NOMO-1 treated with dmso at 0.1 percent for 144 hours (cell line): ENCODE measurements at regions not wholly inside any gene's neighbourhood (a gene's known extent, or its start where the extent isn't known, plus 50 kb on each side); places are given as distances from the start of the nearest gene placed in this dataset.

ENCODE experiments used
- DNase-seq: peaks from one replicate; lab custom pipeline; 2025; ENCODE audit not compliant: unreplicated experiment; lab: John Stamatoyannopoulos, UW

DNA sequence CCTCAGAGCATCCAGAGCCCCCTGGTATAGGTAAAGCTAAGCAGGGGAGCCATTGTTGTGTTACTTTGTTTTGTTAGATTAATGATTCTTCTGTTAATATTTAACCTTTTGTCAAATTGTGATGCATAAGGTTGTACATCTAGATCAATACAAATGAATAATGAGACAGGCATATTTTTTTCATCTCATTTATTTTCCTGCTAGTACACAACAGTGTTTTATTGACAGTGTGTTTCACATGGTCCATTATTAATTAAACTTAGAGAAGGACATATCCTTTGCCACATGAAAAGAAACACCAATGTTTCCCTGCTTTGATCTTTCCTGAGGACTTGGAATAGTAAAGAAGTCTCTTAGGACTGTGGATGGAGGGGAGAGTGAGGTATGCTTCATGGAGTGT, 543.6 kb upstream of the CFAP20DC start:
- no peak for DNase-seq

DNA sequence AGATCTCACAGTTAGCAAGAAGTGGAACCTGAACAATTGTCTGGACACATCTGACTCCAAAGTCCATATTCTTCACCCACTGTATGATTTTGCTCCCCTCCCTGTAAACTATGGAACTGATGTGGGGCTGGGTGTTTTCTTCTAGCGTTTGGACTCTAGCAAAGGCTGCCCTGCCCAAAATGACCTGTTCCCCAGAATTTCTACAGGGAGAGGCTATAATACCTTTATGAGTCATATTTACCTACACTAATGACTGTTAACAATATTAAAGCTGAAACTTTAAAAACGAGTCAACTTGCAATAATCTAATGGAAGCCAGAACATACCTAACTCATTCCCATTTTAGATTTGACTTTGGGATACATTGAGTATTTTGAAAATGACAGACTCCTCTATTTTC, 531.2 kb upstream of the CFAP20DC start:
- DNase-seq: no peak

DNA sequence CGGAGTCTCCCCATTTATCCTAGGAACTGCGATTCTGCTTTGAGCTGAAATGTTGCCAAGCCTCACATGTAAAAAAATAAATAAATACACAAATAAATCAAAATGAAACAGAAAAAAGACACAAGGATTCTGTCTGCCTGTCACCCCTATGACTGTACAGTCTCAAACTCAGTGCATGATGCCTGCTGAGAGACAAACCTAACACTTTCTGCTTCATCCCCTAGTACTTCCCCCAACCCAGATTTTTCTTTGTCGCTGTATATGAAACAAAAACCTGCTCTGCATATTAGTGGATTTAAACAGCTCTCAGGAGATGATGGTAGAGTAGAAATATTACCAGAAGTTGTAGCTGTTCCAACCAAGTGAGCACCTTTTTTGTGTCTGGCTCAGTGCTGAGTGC, 530.7 kb upstream of the CFAP20DC start:
- no peak for DNase-seq

DNA sequence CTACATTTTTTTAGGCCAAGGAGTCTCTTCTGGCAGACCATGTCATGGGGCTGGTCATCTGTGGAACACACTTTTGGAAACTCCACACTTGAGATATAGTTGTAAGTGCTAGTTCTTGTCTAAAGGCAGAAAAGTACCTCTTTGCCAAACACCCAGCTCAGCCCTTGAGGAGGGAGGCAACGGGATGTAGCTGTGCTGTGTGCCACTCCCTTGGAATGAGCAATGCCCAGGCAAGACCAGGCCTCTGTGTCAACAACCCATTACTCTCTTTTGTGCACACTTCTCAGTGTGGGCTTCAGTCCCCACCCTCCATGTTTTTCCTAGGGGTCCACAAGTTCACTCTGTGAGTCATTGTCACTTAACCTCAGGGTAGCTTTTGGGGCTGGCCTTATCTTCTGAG, 528.3 kb upstream of the CFAP20DC start:
- no peak for DNase-seq

DNA sequence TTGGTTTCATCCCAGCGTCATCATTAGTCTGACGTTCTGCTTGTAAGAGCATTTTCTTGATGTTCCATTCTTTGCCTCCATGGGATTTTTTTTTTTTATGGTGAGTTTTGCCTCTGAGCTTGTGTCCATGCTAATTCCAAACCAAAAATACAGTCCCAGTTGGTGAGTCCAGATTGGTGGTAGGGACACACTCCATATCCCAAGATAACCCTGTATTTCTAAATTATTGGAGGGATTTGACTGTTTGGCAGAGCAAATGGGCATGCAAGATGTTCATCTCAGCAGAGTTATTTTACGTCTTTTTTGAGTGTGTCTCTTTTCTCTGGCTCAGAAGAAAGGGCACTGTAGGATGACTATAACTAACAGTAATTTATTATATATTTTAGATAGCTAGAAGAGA, 526.8 kb upstream of the CFAP20DC start:
- no peak for DNase-seq

DNA sequence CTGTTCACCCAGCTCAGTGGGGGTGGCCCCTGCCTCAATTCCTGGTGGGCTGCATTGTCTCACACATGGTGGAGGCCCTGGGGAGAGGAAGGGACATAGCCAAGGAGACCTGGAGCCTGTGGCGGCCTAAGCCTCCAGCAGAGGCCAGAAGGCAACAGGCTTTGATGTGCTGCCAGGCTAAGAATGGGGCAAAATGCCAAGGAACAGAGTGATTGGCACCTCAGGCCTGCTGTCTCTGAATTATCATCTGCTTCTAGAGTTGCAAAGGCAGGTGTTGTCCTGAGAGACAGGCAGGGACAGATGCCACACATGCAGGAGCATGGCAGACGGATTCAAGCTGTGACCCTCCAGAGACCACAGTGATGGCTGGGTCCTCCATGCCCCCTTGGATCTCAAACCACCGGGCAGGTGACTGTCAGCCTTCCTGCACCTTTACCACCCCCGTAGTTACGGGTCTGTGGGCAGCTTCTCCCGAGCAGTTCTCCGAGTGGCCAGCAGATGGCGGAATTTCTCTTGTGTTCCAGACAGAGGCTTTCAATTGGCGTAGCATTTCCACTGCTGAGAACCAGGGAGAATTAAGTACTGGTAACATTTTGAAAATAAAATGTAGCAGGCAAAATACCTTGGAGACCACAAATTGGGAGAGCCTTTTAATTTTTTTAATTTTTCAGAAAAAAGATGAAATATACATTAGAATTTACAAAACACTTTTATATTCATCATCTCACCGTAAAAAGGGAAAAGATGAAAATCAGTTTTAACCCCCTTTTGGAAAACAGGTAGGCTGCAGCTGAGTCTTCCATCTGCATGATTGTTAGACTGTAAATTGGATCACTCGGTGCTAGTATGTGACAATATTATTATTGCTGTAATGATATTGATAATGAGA, 525.5 kb upstream of the CFAP20DC start:
- peak; percentile 33 for DNase-seq

DNA sequence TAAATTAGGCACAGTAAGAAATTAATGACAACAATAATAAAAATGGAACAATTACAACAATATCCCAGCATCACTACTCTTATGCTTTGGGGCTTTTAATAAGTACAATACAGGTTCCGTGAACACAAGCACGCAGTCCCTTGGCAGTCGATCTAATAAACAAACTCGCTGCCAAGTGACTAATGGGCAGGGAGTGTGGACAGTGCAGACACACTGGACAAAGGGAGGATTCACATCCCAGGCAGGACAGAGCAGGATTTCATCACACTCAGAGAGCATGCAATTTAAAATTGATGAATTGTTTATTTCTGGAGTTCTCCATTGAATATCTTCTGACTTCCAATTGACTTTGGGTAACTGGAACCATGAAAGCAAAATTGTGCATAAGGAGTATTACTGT, 524.1 kb upstream of the CFAP20DC start:
- DNase-seq: no peak

DNA sequence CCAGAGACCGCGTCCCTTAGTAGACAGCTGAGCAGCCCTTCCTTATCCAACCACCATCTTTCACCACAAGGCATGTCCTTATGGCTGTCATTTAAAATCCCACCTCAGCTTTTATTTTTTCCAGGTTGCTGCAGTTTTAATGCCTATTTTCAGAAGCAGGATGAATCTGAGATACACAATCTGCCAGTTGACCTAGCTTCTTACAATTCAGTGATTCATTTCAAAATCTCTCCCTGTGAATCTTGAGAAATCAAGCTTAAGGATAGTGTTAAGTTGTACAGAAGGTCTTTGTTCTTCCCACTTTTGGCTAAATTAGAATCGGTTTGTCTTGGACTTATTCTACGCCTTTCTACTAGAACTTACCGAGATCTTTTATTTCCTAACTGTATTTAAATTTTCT, 522.3 kb upstream of the CFAP20DC start:
- DNase-seq: no peak

DNA sequence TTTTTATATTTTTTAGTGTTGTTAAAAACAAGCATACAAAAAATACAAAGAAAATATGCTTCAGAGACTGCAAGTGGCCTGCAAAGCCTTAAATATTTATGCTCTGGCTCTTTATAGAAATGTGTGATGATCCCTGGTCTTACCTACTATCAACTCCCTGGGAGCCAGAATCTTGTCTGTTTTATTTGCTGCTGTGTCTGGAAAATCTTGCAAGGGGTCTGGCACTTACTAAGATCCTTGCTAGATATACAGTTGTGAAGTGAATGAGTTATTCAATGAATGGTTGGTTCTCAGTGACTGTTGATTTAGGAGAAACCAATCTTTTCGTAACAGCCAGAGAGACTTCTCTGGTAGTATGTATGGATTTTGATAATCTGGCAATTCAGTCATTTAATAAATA, 521.0 kb upstream of the CFAP20DC start:
- DNase-seq: no peak

DNA sequence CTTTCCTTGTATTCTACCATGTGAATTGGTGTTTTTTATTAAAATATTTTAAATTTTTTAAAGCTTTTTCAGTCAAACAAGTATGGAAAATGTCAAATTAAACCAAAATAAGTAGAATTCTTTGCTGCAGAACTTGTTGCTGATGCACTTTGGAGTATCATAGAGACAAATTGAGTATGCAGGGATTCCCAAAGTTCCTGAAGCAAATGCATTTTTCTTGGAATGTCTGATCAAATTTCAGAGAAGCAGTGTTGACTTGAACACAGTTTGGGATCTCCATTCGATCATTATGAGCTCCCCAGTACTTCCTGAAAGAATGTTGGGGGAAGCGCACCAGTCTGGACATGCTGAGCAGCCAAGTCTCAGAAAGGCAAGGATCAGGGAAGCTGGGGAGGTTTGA, 517.8 kb upstream of the CFAP20DC start:
- DNase-seq: no peak

DNA sequence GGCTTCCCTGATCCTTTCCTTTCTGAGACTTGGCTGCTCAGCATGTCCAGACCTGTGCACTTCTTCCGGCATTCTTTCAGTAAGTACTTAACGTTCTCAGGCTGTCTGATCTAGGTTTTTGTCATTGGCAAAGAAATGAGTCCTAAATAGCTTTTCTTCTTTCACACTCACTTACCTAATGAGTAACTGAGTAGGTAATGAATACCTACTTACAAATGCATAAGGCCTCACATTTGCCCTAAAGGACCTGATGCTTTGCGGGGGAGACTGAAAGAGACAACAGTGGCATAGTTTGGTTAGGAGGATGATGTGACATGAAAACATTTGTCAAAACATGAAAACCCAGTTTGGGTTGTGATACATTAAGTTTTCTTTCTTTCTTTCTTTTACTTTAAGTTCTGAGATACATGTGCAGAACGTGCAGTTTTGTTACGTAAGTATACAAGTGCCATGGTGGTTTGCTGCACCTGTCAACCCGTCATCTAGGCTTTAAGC, 516.7 kb upstream of the CFAP20DC start:
- DNase-seq: no peak

DNA sequence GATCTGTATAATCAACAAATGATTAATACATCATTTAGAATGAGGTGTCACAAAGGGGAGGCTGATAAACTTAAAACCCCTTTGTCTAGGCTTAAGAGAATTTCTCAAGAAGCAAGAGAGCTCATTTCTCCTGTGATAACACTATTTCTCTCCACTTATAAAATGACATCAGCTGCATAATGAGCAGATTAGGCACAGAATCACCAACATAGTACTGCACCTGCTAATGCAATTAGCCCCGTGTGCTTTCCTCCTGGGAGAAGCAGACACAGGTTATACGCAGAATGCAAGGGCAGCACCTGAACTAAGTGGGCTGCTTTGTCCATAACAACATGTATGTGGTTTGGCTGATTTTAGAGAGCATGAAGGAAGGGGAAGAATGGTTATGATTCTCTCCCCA, 515.3 kb upstream of the CFAP20DC start:
- no peak for DNase-seq

DNA sequence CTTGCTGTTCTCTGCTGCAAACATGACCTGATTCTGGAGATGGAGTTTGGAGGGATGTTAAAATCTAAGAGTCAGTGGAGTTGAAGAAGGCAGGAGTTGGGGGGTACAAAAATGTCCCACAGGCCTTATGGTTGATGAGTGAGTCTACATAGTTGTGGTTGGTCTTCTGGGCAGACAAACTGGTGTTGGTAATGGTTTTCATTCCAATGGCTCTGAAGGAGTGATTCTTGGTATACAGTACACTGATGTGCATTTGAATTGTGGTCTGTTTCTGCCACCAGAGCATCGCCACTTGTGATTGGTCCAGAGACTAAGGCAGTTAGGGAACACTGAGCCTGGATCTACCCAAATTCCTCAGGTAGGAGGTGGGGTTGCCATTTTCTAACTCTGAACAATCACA, 514.1 kb upstream of the CFAP20DC start:
- DNase-seq: no peak

DNA sequence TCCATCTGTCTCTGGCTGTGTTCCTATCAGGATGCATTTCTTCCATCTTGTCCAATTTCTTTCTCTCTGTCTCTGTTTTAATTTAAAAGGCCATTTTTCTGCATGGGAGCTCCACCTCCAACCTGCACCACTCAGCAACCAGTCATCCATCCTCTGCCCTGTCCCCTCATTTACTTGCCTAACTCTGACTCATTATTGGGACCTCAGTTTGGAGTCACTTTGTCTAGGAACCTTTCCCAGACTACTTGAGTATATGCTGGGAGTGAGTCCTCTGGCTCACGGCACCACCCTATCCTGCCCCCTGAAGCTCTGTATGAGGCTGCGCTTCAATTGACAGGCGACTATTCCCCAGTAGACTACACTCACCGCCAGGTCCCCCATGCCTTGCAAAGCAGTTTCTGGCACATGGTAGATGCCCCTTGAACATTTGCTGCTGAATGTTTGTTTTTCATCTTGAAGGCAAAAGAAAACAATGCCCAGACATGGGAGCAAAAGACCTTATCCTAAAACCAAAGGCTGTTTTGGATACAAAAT, 513.3 kb upstream of the CFAP20DC start:
- DNase-seq: no peak

DNA sequence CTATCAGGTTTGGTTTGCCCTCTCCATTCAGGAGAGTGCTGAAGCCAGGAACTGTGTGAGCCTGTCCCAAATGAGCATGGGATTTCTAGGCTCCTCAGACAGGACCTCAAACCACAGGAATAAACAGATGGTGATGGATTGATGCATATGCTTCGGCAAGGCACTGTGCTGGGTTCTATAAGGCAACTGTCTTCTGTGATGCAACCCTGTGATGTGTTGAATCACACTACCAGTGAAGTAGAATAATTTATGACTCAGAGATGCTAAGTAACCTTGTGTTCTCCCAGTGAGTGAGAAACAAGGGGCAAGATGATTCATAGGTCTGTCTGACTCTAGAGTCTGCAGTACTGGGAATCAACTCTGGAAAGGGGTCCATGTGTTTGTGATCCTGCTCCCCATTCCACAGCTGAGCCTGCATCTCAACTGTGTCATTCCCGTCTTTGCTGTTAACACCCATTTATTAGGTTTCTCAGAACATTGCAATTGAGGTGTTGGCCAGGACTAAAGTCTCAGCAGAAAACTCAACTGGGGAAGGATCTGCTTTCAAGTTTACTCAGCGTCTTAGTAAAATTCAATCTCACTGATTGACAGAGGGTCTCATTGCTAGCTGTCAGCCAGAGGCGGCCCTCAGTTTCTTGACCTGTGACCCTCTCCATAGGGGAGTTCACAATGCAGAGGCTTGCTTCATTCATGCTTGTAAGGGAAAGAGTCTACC, 510.1 kb upstream of the CFAP20DC start:
- no peak for DNase-seq

DNA sequence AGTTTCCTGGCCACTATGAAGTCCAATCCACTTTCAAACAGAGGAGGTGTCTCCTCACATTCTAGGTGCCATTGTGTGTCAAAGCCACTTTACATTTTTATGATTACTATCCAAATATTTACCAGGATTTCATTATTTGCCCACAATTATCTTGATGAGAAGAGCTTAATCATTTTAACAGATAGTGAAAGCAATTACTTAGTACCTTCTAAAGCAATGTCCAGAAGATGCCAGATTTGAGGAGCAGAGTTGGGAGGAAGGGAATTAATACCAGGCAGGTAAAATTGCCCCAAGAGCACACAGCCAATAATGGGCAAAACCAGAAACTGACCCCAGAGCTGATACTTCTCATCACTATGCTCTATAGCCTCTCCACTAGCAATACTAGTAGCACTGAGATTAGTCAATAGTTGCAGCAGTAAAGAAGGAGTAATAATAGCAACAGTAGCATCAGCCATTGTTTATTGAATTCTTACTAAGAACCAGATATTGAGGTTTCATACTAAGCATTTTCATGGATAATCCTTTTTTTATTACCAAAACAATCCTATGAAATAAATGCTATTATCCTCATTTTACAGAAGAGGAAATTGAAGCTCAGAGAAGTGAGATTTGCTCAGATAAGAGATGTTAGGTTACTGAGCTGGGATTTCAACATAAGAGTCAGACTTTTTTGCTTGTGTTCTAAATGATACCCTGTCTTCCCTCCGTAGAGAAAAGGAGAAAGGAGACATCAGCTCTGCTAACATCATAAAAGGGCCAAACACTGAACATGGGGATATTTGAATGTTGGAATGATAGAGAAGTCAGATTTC, 509.3 kb upstream of the CFAP20DC start:
- DNase-seq: no peak

DNA sequence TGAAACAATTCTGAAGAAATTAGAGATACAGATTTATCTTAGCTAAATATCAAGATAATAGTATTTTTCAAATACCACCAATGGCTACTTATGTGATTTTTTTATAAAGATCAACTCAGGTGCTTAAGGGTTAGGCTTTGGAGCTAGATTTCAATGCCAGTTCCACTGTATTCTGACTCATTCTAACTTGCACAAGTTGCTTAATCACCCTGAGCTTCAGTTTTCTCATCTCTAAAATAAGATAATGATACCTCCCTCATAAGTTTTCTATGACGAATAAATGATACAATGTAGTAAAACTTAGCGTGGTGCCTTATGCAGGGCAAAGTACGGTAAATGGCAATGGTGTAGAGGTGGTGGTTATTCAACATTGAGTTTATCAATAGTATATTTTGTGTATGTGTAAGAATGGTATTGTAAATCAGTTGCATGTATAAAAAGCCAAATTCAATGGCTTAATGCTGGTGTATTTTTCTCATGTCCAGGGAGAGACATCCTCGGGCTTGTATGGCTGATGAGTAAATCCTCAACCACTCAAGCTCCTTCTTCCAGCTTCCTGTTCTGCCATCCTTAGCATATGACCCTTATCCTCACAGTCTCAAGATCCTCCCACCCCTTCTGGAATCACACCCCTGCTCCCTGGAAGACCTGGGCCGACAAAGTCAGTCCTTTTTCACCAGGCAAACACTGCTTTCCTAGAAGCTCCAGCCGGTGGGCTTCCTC, 505.9 kb upstream of the CFAP20DC start:
- no peak for DNase-seq

DNA sequence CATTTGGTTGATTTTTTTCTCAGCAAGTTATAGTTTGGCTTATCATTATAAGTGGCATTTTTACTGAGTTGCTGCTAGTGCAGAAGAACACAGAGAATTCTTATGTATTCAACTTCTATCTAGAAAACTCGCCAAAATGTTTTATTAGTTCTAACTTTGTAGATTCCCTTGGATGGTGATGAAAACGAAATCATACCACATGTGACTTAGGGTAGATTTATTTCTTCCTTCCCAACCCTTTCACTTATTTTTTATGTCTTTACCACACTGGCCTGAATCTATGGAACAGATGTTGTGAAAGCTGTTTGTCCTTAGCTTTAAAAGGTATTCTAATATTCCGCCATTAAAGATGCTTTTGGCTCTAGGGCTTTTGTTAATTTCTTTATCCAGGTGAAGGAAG, 503.3 kb upstream of the CFAP20DC start:
- no peak for DNase-seq

DNA sequence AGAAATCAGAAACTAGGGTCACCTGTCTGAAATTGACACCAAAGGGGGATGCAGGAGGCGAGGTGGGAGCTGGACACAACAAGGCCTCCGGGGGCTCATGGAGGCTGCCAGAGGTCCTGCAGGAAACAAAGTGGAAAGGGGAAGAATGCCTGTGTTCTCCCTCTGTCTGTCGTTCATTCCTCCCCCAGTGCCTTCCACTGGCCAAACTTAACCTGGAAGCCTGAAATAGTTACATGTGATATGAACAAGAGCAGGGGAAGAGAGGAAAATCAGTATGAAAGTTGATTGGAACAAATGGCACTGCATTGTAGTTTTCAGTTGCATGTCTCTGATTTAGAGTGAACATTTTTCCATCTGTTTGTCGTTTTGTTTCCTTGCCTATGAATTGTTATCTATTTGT, 502.0 kb upstream of the CFAP20DC start:
- no peak for DNase-seq

DNA sequence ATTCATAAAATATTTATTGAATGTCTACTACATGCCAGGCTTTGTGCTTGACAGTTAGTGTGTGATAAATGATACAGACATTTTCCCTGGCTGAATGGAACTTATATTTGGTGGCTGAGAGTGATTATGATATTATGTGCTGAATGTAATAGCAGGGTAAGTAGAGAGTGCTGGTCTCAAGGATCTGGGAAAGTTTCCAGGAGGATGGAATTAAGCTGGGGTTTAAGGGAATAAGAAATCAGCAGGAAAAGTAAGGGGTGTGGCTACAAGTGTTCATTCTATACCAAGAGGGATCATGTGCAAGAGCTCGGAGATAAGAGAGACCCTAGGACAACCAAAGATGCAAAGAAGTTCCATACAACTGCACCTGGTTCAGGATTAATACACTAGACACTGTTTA, 500.1 kb upstream of the CFAP20DC start:
- no peak for DNase-seq

DNA sequence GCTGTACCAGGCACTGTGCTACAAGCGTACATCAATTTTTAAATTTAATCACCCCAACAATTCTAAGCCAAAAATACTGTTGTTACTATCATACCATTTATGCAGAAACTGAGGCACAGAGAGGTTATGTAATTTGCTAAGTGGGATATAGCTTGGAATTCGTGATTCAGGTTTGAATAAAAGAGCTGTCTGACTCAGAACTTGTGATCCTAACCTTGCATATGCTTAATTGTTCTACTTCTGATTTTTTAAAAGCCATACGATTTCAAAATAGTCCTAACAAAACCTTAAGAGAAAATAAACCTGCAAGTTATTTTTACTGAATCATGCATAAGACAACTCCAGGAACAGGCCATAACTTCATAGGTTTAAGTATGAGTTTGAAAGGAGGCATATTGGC, 498.0 kb upstream of the CFAP20DC start:
- no peak for DNase-seq
